SK-N-MC (cell line): ENCODE measurements at regions not wholly inside any gene's neighbourhood (a gene's known extent, or its start where the extent isn't known, plus 50 kb on each side); places are given as distances from the start of the nearest gene placed in this dataset.

ENCODE experiments used
- EZH2 ChIP-seq: fragments of 200-600 bp; sonication (generic); IDR thresholded peaks from one replicate; pipeline ENCODE4 v1.6.1; 2017; ENCODE audit warnings: antibody characterized with exemption
- POLR2AphosphoS5 ChIP-seq: IDR thresholded peaks from 2 replicates; pipeline ENCODE4 v1.6.1; 2012; ENCODE audit warnings: mild to moderate bottlenecking, low read depth, low read length, borderline replicate concordance

- TF ChIP-seq EZH2 (no peak), POLR2AphosphoS5 (no peak)
These were observed 740.2 kb upstream of the ZNF608 start for GRCh38 chr5:125486634-125487033.
